ENCODE measurements at regions not wholly inside any gene's neighbourhood (a gene's known extent, or its start where the extent isn't known, plus 50 kb on each side); places are given as distances from the start of the nearest gene placed in this dataset.
"Not testable (repeated sequence)": the region's sequence is repeated elsewhere in the genome, so short reads cannot be mapped to it uniquely, and the experiment has no call there.

DNA sequence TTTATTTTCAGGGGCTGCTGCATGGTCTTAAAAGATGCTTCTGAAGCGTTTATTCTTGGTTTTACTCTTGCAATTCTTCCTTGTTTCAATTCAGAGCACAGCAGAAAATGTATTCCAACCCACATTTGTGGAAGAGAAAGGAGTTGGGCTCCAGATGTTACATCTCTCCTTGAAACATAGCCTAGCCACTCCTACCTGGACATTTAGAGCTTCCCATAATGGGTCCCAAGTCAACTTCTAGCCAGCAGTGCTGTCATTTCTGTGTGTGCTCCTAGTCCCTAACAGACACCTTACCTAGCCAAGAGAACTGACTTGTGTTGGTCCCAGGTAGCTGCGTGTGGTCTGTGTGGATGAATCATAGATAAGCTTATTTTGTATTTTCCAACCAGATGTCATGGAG is 61.2 kb upstream of the ANKRD55 start:
- Histone ChIP-seq H3K36me3 (ENCODE audit: control insufficient read depth, insufficient read depth, low read length) (no peaks in the 10 kb centered on the region), H3K9me3 (replicated peaks; ENCODE audit: control insufficient read depth, low read depth, low read length) (no peaks in the 10 kb centered on the region), H3K27ac (ENCODE audit: low read length) (no peak overlapping the region), H3K4me1 (ENCODE audit: control insufficient read depth, insufficient read depth, low read length) (peaks cover 8% of the 10 kb centered on the region), H3K4me3 (ENCODE audit: low read length) (no peak overlapping the region), H3K27me3 (ENCODE audit: control insufficient read depth, insufficient read depth, low read length) (no peaks in the 10 kb centered on the region)
- DNase-seq = peak; percentile 59
- WGBS (ENCODE audit: insufficient coverage) = no CpG with 5 or more reads among the region's 2 CpGs

DNA sequence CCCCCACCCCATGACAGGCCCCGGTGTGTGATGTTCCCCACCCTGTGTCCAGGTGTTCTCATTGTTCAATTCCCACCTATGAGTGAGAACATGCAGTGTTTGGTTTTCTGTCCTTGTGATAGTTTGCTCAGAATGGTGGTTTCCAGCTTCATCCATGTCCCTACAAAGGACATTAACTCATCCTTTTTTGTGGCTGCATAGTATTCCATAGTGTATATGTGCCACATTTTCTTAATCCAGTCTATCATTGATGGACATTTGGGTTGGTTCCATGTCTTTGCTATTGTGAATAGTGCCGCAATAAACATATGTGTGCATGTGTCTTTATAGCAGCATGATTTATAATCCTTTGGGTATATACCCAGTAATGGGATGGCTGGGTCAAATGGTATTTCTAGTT is 59.7 kb upstream of the ANKRD55 start:
- no CpG with 5 or more reads among the region's 2 CpGs for WGBS (ENCODE audit: insufficient coverage)
- DNase-seq = not testable (repeated sequence)

DNA sequence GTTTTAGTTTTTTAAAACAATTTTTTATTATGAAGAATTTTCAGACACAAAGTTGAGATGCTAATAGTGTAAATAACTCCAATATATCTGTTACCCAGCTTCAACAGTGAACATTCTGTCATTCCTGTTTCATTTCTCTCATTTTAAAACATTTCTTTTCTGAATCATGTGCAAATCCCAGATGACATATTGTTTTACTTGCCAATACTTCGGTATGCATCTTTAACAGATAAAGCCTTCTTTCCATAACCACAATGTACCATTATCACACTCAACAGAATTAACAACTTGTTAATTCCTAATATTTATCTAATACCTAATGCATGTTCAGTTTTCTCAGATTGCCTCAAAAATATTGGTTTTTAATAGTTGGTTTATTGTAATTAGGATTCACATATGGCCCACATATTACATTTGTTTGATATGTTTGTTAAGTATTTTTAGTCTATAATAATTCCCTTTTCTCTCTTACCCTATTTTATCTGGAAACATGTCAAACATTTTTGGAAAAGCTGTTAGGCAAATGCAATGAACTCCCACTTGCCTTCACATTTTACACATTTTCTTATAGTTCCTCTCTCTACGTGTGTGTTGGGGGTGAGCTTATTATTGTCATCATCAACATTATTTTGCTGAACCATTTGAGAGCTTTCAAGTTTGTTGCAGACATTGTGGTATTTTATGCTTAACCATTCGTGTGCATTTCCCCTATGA is 58.7 kb upstream of the ANKRD55 start:
- peak; percentile 61 for DNase-seq
- H3K4me3 ChIP-seq (ENCODE audit: low read length) = no peak overlapping the region
- H3K36me3 ChIP-seq (ENCODE audit: control insufficient read depth, insufficient read depth, low read length) = no peaks in the 10 kb centered on the region
- H3K27me3 ChIP-seq (ENCODE audit: control insufficient read depth, insufficient read depth, low read length) = no peaks in the 10 kb centered on the region
- 33% methylated on average over 1 of the region's 3 CpGs for WGBS (ENCODE audit: insufficient coverage)
- H3K27ac ChIP-seq (ENCODE audit: low read length) = no peak overlapping the region
- H3K4me1 ChIP-seq (ENCODE audit: control insufficient read depth, insufficient read depth, low read length) = no peaks in the 10 kb centered on the region
- H3K9me3 ChIP-seq (replicated peaks; ENCODE audit: control insufficient read depth, low read depth, low read length) = no peaks in the 10 kb centered on the region

More for the DNA sequence above, 59.7 kb upstream of the ANKRD55 start:
- H3K27me3 ChIP-seq (ENCODE audit: control insufficient read depth, insufficient read depth, low read length); H3K27ac ChIP-seq (ENCODE audit: low read length); H3K9me3 ChIP-seq (replicated peaks; ENCODE audit: control insufficient read depth, low read depth, low read length); H3K4me1 ChIP-seq (ENCODE audit: control insufficient read depth, insufficient read depth, low read length); H3K4me3 ChIP-seq (ENCODE audit: low read length); H3K36me3 ChIP-seq (ENCODE audit: control insufficient read depth, insufficient read depth, low read length): not testable (repeated sequence)

DNA sequence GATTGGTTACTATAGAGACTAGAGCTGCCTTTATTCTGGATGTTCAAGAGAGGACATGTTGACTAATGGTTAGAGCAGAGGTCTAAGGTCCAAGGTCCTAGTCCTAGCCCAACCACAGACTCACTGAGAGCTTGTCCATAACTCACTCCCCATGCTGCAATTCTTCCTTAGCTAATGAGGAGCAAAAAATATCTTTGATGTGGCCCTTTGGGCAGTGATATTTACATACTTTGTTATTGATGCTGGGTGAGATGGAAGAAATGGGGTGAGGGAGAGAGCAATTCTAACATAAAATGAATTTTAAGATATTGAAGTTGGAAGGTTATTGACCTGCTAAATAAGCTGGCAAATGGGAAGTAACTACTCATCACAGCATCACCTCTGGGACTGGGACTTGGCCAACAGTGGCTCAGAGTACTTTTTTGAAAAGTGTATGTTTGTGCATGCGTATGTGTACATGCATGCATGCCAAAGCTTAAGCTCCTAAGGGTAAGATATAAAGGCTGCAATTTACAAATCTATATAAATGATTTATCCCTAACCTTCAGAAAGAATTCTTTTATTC is 58.0 kb upstream of the ANKRD55 start:
- Histone ChIP-seq H3K36me3 (ENCODE audit: control insufficient read depth, insufficient read depth, low read length) (no peaks in the 10 kb centered on the region), H3K27me3 (ENCODE audit: control insufficient read depth, insufficient read depth, low read length) (no peaks in the 10 kb centered on the region), H3K4me3 (ENCODE audit: low read length) (no peak overlapping the region), H3K4me1 (ENCODE audit: control insufficient read depth, insufficient read depth, low read length) (no peaks in the 10 kb centered on the region), H3K9me3 (replicated peaks; ENCODE audit: control insufficient read depth, low read depth, low read length) (no peaks in the 10 kb centered on the region), H3K27ac (ENCODE audit: low read length) (no peak overlapping the region)
- peak; percentile 21 for DNase-seq
- WGBS (ENCODE audit: insufficient coverage) = no CpG with 5 or more reads among the region's 1 CpG

DNA sequence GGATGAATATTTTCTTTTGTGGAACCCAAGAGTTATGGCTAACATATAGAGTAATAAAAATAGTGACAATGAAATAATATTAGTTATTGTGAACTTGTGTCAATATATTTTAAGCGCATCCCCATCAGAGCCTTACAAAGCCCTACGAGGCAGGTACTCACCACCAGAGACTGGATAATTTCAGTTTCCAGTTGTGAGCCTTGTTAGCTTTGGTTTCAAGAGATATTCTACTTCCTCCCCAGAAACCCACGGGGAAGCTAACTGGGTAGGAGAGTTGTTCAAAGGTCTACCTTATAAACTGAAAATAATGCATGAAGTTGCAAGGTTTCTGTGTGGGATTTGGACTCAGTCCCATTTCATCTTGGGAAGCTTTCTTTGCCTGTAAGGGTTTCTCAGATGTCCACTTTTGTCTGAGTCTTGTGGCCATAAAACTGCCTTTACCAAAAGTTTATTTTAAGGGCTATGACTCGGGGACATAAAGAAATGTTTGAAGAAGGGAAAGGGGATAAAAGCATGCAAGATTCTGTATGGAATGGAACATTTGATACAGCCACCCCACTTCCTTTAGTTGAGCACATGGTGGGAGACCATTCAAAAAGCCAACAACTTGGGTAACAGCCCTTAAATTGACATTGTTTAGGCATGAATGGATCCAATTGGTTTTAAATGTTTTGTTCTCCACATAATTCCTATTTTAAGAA is 57.4 kb upstream of the ANKRD55 start:
- Histone ChIP-seq H3K27ac (ENCODE audit: low read length) (no peak overlapping the region), H3K36me3 (ENCODE audit: control insufficient read depth, insufficient read depth, low read length) (no peaks in the 10 kb centered on the region)
- WGBS (ENCODE audit: insufficient coverage) = no CpG with 5 or more reads among the region's 4 CpGs

DNA sequence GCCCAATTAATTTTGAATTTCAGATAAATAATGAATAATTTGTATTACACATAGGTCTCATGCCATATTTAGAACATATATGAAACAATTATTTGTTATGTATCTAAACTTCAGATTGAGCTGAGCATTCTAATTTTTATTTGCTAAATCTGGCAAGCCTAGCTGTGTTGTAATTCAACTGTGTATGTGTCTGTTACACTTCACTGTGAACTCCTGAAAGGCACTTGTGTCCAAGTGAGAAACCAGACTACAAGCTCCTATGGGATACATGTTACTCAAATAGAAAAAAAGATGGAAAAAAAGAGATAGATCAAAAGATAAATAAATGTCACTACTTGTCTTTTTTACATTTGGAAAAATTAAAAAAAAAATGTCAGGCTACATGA is 56.5 kb upstream of the ANKRD55 start:
- no peak overlapping the region for H3K27ac ChIP-seq (ENCODE audit: low read length)
- DNase-seq = no peak
- H3K36me3 ChIP-seq (ENCODE audit: control insufficient read depth, insufficient read depth, low read length) = no peaks in the 10 kb centered on the region
- H3K9me3 ChIP-seq (replicated peaks; ENCODE audit: control insufficient read depth, low read depth, low read length) = no peaks in the 10 kb centered on the region
- H3K27me3 ChIP-seq (ENCODE audit: control insufficient read depth, insufficient read depth, low read length) = no peaks in the 10 kb centered on the region
- no peak overlapping the region for H3K4me3 ChIP-seq (ENCODE audit: low read length)
- H3K4me1 ChIP-seq (ENCODE audit: control insufficient read depth, insufficient read depth, low read length) = no peaks in the 10 kb centered on the region

More for the DNA sequence above, 57.4 kb upstream of the ANKRD55 start:
- Histone ChIP-seq H3K4me1 (ENCODE audit: control insufficient read depth, insufficient read depth, low read length) (no peaks in the 10 kb centered on the region), H3K27me3 (ENCODE audit: control insufficient read depth, insufficient read depth, low read length) (no peaks in the 10 kb centered on the region), H3K9me3 (replicated peaks; ENCODE audit: control insufficient read depth, low read depth, low read length) (no peaks in the 10 kb centered on the region), H3K4me3 (ENCODE audit: low read length) (no peak overlapping the region)
- peak; percentile 13 for DNase-seq

DNA sequence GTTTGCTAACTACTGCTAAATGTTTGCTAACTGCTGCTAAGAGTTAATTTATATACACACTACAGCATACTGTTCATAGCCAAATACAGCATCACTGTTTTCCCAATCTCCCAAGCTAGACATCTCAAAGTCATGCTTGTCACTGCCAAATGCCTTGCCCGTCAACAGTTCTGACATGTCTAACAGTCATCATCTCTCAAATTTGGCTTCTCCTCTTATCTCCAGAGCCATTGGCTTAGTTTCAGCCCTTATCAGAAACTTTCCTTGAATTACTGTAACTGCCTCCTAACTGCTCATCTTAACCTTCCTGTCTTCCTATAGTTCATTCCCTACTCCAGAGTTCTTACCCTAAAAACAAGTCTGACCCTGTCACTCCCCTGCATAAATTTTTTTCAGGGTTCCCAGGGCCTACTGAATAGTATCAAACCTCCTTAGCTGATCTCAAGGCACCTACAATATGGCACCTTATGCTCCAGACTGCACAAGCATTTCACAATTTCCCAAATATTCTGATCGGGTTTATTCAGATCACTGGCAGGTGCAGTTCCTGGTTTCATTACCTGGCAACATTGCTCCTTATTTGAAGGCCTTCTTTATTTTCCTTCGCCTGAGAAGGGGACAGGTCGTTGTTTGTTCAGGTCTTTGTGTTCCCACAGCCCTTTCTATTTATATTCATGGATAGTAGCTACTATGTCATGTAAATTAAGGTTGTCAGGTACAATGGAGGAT is 55.9 kb upstream of the ANKRD55 start:
- no peaks in the 10 kb centered on the region for H3K27me3 ChIP-seq (ENCODE audit: control insufficient read depth, insufficient read depth, low read length)
- no peak overlapping the region for H3K4me3 ChIP-seq (ENCODE audit: low read length)
- H3K36me3 ChIP-seq (ENCODE audit: control insufficient read depth, insufficient read depth, low read length) = no peaks in the 10 kb centered on the region

DNA sequence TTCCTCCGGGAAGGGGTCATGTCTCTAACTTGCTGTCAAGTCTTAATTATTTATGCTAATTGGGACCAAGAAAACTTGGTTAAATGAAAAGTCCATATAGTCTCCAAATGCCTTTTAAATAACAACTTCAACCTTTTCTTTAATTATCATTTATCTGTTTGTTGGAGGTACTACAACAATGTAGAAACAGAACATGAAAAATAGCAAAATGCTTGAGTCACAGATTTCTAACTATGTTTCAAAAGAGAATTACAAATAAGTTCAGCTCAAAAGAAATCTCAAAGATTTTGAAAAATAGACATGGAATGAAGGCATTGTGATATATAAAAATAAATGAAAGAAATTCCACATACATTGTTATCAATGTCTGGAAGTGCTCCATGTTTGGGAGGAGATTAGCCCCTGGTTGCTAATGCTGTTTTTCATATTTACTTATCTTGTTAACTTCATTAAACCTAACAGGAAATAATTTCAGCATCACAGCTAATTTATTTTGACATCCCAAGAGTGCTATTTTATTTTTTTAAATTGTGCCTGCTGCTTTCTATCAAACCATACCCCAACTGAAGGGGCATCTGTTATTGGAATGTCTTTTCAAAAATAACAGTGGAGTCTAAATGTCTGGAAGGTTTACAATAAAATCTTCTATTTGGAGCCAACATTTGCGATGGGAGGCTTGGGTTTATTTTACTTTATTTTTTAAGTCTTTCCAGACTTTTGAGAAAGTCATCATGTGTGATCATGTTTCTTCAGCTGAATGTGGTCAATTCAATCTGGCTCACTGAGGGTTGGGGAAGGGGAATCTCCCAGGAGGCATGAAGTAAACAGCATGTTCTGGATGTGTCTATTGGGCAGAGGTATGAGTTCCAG is 53.1 kb upstream of the ANKRD55 start:
- WGBS (ENCODE audit: insufficient coverage) = no CpG with 5 or more reads among the region's 2 CpGs
- Histone ChIP-seq H3K36me3 (ENCODE audit: control insufficient read depth, insufficient read depth, low read length) (no peaks in the 10 kb centered on the region), H3K9me3 (replicated peaks; ENCODE audit: control insufficient read depth, low read depth, low read length) (no peaks in the 10 kb centered on the region), H3K4me3 (ENCODE audit: low read length) (no peak overlapping the region), H3K4me1 (ENCODE audit: control insufficient read depth, insufficient read depth, low read length) (no peaks in the 10 kb centered on the region), H3K27ac (ENCODE audit: low read length) (no peak overlapping the region), H3K27me3 (ENCODE audit: control insufficient read depth, insufficient read depth, low read length) (no peaks in the 10 kb centered on the region)
- peak; percentile 48 for DNase-seq

More for the DNA sequence above, 55.9 kb upstream of the ANKRD55 start:
- 70% methylated on average over 2 of the region's 4 CpGs for WGBS (ENCODE audit: insufficient coverage)
- DNase-seq = no peak
- Histone ChIP-seq H3K9me3 (replicated peaks; ENCODE audit: control insufficient read depth, low read depth, low read length) (no peaks in the 10 kb centered on the region), H3K4me1 (ENCODE audit: control insufficient read depth, insufficient read depth, low read length) (no peaks in the 10 kb centered on the region), H3K27ac (ENCODE audit: low read length) (no peak overlapping the region)

DNA sequence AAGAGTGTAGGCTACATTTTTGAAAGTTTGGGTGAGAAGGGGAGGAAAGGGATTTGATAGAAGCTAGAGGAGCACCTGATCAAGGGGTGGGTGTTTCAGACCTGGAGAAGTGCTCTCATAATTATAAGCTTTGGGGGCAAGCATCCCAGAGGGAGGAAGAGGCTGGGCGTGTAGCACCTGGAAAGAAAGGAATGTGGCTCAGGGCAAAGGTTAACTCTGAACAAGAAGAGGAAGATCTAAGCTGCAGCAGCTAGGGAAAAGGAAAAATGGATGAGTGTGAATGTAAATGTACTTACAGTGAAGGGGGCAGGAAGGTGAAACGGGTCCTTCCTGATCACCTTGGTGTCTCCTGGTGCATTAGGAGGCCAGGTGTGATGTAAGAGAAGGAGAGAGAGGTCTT is 49.8 kb upstream of the ANKRD55 start:
- Histone ChIP-seq H3K9me3 (replicated peaks; ENCODE audit: control insufficient read depth, low read depth, low read length) (no peaks in the 10 kb centered on the region), H3K27ac (ENCODE audit: low read length) (no peak overlapping the region), H3K4me3 (ENCODE audit: low read length) (no peak overlapping the region), H3K4me1 (ENCODE audit: control insufficient read depth, insufficient read depth, low read length) (peaks cover 17% of the 10 kb centered on the region), H3K36me3 (ENCODE audit: control insufficient read depth, insufficient read depth, low read length) (no peaks in the 10 kb centered on the region), H3K27me3 (ENCODE audit: control insufficient read depth, insufficient read depth, low read length) (no peaks in the 10 kb centered on the region)
- no peak for DNase-seq
- WGBS (ENCODE audit: insufficient coverage) = 76% methylated on average over 2 of the region's 2 CpGs

All from muscle of leg (tissue), 3 donors.